Activated CD8-positive, alpha-beta memory T cell treated with anti-CD3 and anti-CD28 coated beads for 4 hours (primary cell): ENCODE measurements at regions not wholly inside any gene's neighbourhood (a gene's known extent, or its start where the extent isn't known, plus 50 kb on each side); places are given as distances from the start of the nearest gene placed in this dataset.

Experiments
- DNase-seq, 2 donors: peaks; one replicate each; pipeline ENCODE4 v3.0.0-alpha.2; 2020; ENCODE audit warnings: low read depth in 2 of 2

DNA sequence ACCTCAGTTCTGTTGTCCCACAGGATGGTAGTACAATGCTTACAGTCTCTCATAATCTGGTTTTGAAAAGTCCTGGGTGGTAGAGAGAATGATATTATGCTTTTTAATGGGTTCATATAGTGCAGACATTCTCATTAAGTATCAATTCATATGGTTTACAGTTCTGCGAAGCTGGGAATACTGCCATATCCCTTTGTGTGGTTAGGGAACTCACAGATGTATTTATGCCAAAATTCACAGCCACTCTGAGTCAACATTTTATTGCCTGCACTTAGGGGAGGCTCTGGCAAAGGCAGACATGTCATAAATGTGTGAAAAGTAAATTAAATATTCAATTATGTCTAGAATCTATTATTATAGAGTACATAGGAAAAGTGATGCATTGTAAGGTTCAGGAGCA is 808.2 kb downstream of the SUCLG1 start:
- DNase-seq, result no peak

DNA sequence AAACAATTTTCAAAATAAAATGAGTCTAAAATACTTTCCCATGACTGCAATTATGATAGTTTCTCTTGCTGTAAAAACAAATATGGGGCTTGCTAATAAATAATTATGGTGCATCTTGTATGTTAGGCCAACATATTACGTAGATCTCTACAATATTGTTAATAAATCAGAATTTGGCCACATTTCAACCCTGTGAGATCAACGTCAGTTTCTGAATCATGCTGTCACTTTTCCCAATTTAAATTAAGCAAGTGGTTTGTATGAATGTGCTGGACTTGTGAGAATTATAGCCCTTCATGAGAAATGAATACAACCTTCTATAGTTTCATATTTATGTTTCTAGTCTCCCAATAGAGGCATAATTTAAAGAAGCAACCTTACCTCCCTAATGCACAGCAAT is 808.9 kb downstream of the SUCLG1 start:
- no peak for DNase-seq

DNA sequence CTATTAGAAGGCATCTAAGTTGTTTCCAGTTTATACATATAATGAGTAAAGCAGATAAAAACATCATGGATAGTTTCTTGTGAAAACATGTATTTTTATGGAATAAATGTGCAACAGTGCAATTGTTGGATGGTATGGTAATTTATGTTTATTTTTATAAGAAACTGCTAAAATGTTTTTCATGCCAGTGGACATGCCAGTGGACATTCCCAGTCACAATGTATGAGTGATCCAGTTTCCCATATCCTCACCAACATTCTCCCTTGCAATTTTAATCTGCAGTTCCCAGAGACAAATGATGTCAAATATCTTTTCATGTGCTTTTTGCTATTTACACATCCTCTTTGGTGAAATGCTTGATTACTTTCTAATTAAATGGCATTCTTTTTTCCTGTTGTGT is 818.6 kb downstream of the SUCLG1 start:
- no peak for DNase-seq

GRCh38 chr2:83633423-83633822 is 825.7 kb downstream of the SUCLG1 start:
- no peak for DNase-seq

- no peak for DNase-seq
These were observed 828.7 kb downstream of the SUCLG1 start for GRCh38 chr2:83630351-83630750.

- DNase-seq, result no peak
These were observed 843.6 kb downstream of the SUCLG1 start for GRCh38 chr2:83615511-83615910.

DNA sequence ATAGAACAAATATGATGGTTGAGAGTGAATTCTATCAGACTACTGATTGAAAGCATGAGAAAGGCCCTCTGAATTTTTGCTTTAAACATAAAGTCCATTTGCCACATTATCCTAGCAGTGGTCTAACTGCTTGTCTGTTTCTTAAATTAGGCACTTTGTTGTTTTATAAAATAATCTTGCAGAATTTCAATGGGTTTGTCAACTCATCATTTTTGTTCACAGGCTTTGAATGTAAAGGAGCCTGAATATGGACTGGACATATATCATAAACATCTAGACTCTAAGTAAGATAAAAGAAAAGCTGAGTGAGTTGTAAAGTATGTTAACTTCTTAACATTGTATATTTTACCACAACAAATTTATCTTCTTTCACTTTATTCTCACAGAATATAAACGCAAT is 845.9 kb downstream of the SUCLG1 start:
- no peak for DNase-seq

DNA sequence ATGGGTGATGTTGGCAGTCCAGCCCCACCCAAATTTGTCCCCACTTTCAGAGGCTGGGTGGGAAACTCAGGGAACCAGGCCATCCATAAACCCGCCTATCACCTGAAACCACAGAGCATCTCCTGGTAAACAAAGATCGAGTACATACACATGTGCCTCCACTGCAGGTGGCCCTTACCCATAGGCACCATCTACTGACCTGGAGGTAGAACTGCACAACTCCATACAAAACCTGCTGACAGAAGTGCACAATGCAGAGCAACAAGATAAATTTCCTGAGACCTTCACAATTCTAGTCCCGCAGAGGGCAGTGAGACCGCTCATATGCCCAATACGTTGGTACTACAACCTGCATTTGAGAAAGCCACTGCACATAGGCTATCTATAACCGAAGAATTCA is 856.3 kb downstream of the SUCLG1 start:
- DNase-seq, result no peak

- no peak for DNase-seq
These were observed 862.3 kb downstream of the SUCLG1 start for GRCh38 chr2:83596592-83597282.

DNA sequence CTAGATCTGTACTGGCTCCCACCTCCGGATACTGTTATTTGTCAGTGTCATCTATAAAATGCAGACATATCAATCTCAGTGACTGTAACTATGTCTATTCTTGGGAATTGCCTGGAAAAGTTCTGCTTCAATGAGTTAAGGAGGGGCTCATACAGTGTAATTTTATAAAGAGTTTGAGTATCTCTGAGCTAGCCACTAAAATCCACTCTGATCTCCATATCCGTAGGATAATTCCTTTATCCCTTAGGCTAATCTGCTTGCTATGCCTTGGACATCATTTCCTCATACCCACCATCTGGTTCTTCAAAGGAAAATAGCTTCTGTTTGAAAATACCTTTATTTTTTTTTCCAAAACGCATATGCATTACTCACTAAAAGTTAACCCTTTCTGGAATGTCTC is 863.2 kb downstream of the SUCLG1 start:
- DNase-seq, result no peak

GRCh38 chr2:83595121-83595690 is 863.9 kb downstream of the SUCLG1 start:
- no peak for DNase-seq

DNA sequence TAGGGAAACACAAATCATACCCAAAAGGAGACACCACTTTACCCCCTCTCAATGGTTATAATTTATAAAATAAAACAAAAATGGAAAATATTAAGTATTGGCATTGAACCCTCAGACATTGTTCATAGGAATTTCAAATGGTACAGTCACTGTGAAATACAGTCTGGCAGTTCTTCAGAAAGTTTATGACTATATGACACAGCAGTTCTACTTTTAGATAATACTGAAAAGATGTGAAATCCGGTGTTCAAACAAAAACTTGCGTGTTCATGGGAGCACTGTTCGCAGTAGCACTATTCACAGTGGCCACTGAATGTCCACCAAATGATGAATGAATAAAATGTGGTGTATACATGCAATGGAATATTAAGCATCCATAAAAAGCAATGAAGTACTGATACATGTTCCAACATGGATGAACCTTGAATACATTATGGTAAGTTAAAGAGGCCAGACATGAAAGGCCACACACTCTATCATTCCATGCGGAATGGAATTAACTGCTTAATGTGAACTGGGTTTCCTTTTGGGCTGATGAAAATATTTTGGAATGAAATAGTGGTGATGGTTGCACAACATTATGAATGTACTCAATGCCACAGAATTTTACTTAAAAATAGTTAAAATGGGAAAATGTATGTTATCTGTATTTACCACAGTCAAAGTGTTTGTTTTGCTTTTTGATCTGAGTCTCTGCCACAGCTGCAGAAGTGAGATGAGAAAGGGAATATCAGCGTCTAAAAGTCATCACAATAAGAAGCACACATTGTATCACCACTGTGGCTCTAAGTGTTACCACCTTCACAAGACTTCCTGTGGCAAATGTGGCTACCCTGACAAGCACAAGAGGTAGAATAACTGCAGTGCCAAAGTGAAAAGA is 864.6 kb downstream of the SUCLG1 start:
- DNase-seq, result no peak

DNA sequence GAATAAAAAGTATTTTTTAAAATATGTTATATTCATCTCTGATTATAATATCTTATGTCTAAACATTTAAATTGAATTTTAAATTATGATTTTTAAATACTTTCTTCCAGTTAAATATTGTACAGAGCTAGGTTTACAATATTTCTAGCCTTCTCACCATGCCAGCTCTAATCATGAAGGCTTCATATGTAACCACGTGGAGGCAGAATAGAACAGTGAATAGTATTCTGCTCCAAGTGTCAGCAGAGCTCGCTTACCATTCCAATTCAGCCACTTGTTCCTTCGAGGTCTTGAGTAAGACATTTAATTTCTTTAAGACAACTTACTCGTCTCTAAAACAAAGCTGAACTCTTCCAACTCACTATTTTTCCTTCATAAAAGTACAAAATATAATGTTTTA is 871.8 kb downstream of the SUCLG1 start:
- DNase-seq, result no peak

- no peak for DNase-seq
These were observed 873.8 kb downstream of the SUCLG1 start for GRCh38 chr2:83585250-83585649.

DNA sequence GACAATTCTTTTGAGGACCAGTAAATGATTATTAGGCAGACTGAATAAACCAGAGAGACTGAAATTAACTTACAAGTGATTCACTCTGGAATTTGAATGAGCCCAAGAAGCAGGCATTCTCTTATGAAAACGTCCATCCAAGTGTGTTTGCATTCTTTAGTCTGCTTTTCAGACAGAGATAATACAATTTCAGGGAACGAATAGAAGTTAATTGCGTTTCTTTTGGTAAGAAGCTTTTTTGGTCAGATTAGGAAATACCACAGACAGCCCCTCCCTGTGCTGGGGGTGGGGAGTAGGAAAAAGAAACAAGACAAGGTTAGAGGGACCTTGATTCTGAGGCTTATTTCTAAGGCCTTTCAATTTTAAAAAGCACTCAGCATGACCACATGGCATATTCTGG is 874.4 kb downstream of the SUCLG1 start:
- DNase-seq, result no peak

DNA sequence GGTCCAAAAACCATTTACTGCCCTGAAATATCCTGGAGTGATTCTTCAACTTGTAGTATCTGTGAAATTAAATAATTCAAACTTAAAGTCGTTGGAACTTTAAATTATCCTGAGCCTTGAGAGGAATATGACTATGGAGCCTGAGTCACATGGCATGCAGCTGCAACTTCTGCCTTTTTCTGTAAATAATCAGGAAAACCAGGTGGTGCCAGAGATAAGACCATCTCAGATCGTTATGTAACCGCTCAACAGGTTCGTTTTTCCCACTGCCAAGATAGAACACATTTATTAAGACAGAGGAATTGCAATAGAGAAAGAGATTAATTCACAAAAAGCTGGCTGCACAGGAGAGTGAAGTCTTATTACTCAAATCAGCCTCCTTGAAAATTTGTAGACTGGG is 876.5 kb downstream of the SUCLG1 start:
- no peak for DNase-seq

- DNase-seq, result no peak
These were observed 879.6 kb downstream of the SUCLG1 start for GRCh38 chr2:83579507-83579906.

- no peak for DNase-seq
These were observed 880.7 kb downstream of the SUCLG1 start for GRCh38 chr2:83578405-83578804.

DNA sequence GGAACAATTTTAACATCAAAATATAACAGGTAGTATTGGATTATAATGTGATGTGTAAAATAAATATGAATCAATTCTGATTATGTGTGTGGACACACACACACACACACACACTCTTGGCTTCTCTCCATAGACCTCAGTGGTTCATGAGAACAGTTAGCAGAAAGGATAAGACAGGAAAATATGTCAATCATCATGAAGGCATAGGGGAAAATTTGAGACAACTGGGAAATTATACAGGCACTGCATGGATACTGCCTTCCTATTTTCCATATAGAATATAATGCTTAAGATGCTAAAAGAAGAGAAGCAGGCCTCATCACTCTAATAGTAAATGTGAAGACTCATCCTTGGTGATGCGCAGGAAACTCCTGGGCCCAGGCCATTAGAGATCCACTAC is 884.5 kb downstream of the SUCLG1 start:
- no peak for DNase-seq

GRCh38 chr2:83573060-83573459 is 886.0 kb downstream of the SUCLG1 start:
- DNase-seq, result no peak

DNA sequence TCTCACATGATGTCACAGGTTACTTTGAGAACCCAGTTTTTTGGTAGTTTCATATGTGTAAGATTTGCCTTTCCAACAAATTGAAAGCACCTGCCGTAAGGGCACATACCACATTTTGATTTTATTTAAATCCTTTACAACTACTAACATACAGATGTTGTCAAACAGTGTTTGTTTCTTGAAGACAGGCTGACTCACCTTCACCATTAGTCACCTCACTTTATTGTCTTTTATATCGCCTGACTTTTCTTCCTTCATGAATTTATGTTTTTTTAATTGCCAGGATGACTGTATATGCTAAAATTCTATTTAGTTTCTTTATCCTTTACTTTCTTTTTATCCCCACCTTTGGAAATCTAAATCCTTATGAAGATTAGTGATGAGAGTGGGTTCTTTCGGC is 886.7 kb downstream of the SUCLG1 start:
- DNase-seq, result no peak

DNA sequence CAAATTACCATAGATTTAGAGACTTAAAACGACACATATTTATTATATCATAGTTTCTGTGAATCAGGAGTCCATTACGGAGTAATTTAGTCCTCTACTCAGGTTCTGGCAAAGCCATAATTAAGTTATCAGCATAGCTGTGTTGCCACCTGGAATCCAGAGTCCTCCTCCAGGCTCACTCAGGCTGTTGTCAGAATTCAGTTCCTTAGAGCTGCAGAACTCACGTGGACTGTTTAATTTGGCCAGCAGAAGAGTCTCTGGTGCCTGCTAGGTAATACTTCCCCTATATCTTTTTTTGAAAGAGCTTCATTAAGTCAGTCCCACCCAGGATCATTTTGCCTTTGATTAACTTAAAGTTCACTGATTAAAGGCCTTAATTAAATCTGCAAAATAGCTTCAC is 891.5 kb downstream of the SUCLG1 start:
- DNase-seq, result no peak

DNA sequence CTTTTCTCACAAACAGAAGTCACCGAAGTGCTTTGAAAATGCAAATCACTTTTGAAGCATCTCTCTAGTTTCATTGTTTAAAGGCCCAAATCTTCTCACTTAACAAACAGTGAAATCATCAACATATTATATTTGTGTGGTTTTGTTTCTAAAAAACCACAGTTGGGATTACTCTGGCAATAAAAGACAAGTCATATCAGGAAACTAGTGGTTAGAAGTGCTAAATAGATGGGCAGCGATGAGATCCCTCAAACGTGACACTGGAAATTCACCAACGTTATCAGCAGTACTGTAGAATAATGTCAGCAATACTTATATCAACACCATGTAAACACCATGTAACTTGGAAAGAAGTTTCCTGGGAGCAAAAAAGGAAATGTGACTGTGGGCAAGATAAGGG is 893.5 kb downstream of the SUCLG1 start:
- no peak for DNase-seq
